ENCODE measurements at regions not wholly inside any gene's neighbourhood (a gene's known extent, or its start where the extent isn't known, plus 50 kb on each side); places are given as distances from the start of the nearest gene placed in this dataset.

DNA sequence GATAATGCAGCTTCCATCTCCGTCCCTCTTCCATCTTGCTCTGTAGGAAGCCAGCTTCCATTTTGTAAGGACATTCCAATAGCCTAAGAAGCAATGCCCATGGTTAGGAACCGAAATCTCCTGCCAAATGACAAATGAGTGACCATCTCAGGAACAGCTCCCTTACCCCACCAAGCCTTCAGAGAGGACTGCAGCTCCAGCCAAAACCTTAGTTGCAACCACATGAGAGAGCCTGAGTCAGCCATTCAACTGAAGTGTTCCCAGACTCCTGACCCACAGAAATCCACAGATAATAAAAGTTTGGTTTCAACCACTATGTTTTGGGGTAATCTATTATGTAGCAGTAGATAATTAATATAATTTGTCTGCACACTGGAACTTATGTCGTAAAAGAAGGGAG is 51.7 kb upstream of the LDLRAD3 start:
- no TSS peak for BruUV-seq (replicated peaks)
- FAIRE-seq: no peak
- DNase-seq (ENCODE audit: low spot score): no peak
- Histone ChIP-seq H3K27ac (ENCODE audit: extremely low read length, insufficient read depth, low read length) (no peak overlapping the region), H3K4me1 (ENCODE audit: insufficient read depth, low read length) (no peaks in the 10 kb centered on the region), H3K27me3 (ENCODE audit: control insufficient read depth in 1 of 2, insufficient read depth in 2 of 2, low read length in 2 of 2) (peaks cover 1 to 22% of the 10 kb centered on the region in 2 experiments; a peak in 3 of 5 replicates), H3K9ac (ENCODE audit: insufficient read depth, low read depth, low read length) (no peak overlapping the region), H3K4me2 (ENCODE audit: low read depth, low read length) (no peak overlapping the region), H3K36me3 (replicated peaks in 1 of 2; ENCODE audit: control insufficient read depth in 1 of 2, insufficient read depth in 2 of 2, low read length in 2 of 2) (no peaks in the 10 kb centered on the region), H2AFZ (ENCODE audit: low read length) (no peak overlapping the region), H3K79me2 (ENCODE audit: insufficient read depth, low read length) (no peaks in the 10 kb centered on the region), H4K20me1 (ENCODE audit: insufficient read depth, low read length) (no peaks in the 10 kb centered on the region), H3K4me3 (replicated peaks in 1 of 3; ENCODE audit: insufficient read depth in 1 of 3, low read depth in 2 of 3, low read length in 3 of 3) (no peak overlapping the region), H3K9me3 (ENCODE audit: low read length) (no peaks in the 10 kb centered on the region)
- 2% methylated on average over 3 of the region's 3 CpGs for WGBS (ENCODE audit: low lambda C conversion rate)
- ChIA-PET POLR2A (no interaction called here), CTCF (ENCODE audit: low intra/inter-chr PET ratio, low total read pairs) (no interaction called here)
- ATAC-seq: no peak
- TF ChIP-seq ZNF234 (CRISPR knock-in tag; conservative IDR thresholded peaks at IDR 0.05) (no peak), RBM39 (IDR thresholded peaks at IDR 0.05; ENCODE audit: low read depth, low read length, poor library complexity, severe bottlenecking) (no peak), ZNF547 (CRISPR knock-in tag; IDR thresholded peaks at IDR 0.05) (no peak), ZNF782 (CRISPR knock-in tag; IDR thresholded peaks at IDR 0.05; ENCODE audit: borderline replicate concordance) (no peak), ZNF496 (CRISPR knock-in tag; IDR thresholded peaks at IDR 0.05; ENCODE audit: insufficient replicate concordance) (no peak), ZNF343 (CRISPR knock-in tag; IDR thresholded peaks at IDR 0.05) (no peak), ZNF143 (CRISPR knock-in tag; IDR thresholded peaks at IDR 0.05) (no peak), ZNF878 (CRISPR knock-in tag; IDR thresholded peaks at IDR 0.05) (no peak), ZNF501 (CRISPR knock-in tag; IDR thresholded peaks at IDR 0.05) (no peak), CEBPG (CRISPR knock-in tag; IDR thresholded peaks at IDR 0.05) (no peak), SMAD1 (CRISPR knock-in tag; IDR thresholded peaks at IDR 0.05; ENCODE audit: borderline replicate concordance, low read depth) (no peak), RBM22 (optimal IDR thresholded peaks at IDR 0.05; ENCODE audit: low read length) (no peak)
- TF ChIP-seq, protein P1, sequence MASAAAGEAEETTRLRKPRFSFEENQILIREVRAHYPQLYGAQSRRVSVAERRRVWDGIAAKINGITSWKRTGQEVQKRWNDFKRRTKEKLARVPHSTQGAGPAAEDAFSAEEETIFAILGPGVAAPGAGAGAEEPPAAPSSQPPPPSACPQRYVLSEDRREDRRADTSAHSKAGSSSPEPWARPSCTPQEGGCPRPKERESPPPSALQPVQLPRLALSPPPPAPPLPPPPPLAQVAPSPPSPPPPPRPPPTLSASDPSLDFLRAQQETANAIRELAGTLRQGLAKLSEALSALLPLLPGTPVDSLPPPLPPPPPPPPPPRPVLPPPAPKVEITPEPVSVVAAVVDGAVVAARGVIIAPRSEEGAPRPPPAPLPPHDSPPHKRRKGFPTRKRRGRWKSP (CRISPR knock-in tag; IDR thresholded peaks at IDR 0.05): no peak
- TF ChIP-seq, protein P2, sequence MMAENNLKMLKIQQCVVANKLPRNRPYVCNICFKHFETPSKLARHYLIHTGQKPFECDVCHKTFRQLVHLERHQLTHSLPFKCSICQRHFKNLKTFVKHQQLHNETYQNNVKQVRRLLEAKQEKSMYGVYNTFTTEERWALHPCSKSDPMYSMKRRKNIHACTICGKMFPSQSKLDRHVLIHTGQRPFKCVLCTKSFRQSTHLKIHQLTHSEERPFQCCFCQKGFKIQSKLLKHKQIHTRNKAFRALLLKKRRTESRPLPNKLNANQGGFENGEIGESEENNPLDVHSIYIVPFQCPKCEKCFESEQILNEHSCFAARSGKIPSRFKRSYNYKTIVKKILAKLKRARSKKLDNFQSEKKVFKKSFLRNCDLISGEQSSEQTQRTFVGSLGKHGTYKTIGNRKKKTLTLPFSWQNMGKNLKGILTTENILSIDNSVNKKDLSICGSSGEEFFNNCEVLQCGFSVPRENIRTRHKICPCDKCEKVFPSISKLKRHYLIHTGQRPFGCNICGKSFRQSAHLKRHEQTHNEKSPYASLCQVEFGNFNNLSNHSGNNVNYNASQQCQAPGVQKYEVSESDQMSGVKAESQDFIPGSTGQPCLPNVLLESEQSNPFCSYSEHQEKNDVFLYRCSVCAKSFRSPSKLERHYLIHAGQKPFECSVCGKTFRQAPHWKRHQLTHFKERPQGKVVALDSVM (CRISPR knock-in tag; IDR thresholded peaks at IDR 0.05): no peak
- intact Hi-C loops (cut with micrococcal nuclease; ENCODE audit: unreplicated experiment): no loop called here
- in situ Hi-C loops (cut with HindIII; ENCODE audit: extremely low pct_ligation_motif_present, low pct_unique_long_range_greater_than_20kb): no loop called here
